Upper lobe of left lung (tissue), 4 donors: ENCODE measurements at regions not wholly inside any gene's neighbourhood (a gene's known extent, or its start where the extent isn't known, plus 50 kb on each side); places are given as distances from the start of the nearest gene placed in this dataset.

Source experiments
- POLR2A ChIP-seq, 4 donors: fragments of 450-650 bp; IDR thresholded peaks; one replicate each; pipeline ENCODE4 v1.5.1; 2016 to 2017; ENCODE audit warnings: antibody characterized with exemption in 4 of 4, mild to moderate bottlenecking in 2 of 4
- TF ChIP-seq, protein P1 (sequence below), 6 experiments: fragments of 450-650 bp in 4 of 6; fragments of 200-600 bp in 2 of 6; sonication (generic) in 2 of 6; IDR thresholded peaks; one replicate each; pipeline ENCODE4 v1.5.1; 2016 to 2019; ENCODE audit warnings: antibody characterized with exemption in 6 of 6

DNA sequence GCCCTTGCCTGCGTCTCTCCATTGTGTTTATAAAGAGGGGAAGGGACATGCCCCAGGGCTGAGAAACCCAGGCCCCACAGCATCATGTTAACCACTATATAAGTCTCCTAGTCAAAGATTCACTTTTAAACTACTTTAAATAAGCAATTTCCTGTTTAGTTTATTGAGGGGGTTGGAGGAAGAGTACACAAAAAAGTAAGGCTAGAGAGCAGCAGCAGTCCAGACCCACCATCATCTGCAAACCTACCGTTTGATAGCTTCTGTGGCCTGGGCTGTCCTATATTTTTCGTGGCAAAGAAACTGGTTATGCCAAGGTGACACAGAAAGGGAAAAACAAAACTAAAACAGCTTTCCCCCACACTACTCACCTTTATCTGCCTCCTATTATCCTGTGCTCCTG is 646.1 kb downstream of the IRS1 start:
- TF ChIP-seq, protein P1, sequence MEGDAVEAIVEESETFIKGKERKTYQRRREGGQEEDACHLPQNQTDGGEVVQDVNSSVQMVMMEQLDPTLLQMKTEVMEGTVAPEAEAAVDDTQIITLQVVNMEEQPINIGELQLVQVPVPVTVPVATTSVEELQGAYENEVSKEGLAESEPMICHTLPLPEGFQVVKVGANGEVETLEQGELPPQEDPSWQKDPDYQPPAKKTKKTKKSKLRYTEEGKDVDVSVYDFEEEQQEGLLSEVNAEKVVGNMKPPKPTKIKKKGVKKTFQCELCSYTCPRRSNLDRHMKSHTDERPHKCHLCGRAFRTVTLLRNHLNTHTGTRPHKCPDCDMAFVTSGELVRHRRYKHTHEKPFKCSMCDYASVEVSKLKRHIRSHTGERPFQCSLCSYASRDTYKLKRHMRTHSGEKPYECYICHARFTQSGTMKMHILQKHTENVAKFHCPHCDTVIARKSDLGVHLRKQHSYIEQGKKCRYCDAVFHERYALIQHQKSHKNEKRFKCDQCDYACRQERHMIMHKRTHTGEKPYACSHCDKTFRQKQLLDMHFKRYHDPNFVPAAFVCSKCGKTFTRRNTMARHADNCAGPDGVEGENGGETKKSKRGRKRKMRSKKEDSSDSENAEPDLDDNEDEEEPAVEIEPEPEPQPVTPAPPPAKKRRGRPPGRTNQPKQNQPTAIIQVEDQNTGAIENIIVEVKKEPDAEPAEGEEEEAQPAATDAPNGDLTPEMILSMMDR (IDR thresholded peaks at IDR 0.05) = no peak
- TF ChIP-seq POLR2A (IDR thresholded peaks at IDR 0.05) = no peak
